IgD-negative memory B cell (primary cell): ENCODE measurements at regions not wholly inside any gene's neighbourhood (a gene's known extent, or its start where the extent isn't known, plus 50 kb on each side); places are given as distances from the start of the nearest gene placed in this dataset.
"Not testable (repeated sequence)": the region's sequence is repeated elsewhere in the genome, so short reads cannot be mapped to it uniquely, and the experiment has no call there.

ENCODE experiments used
- H3K27ac Mint-ChIP-seq, 3 donors: one replicate each; pipeline ENCODE4 v1.8.0; 2020 to 2022; ENCODE audit warnings: mild to moderate bottlenecking in 3 of 3, mixed read lengths in 3 of 3, moderate library complexity in 1 of 3
- H3K27me3 Mint-ChIP-seq: one replicate; pipeline ENCODE4 v1.8.0; 2021; ENCODE audit warnings: mixed read lengths
- H3K36me3 Mint-ChIP-seq: one replicate; pipeline ENCODE4 v1.8.0; 2020; ENCODE audit warnings: mild to moderate bottlenecking, mixed read lengths
- H3K4me1 Mint-ChIP-seq, 3 donors: one replicate each; pipeline ENCODE4 v1.8.0; 2020 to 2022; ENCODE audit warnings: mixed read lengths in 3 of 3, mild to moderate bottlenecking in 1 of 3
- H3K4me3 Mint-ChIP-seq, 4 donors: one replicate each; pipeline ENCODE4 v1.8.0; 2020 to 2022; ENCODE audit warnings: mild to moderate bottlenecking in 4 of 4, mixed read lengths in 4 of 4, moderate library complexity in 3 of 4
- H3K9me3 Mint-ChIP-seq, 3 donors: one replicate each; pipeline ENCODE4 v1.8.0; 2020 to 2021; ENCODE audit warnings: mixed read lengths in 3 of 3, mild to moderate bottlenecking in 1 of 3

DNA sequence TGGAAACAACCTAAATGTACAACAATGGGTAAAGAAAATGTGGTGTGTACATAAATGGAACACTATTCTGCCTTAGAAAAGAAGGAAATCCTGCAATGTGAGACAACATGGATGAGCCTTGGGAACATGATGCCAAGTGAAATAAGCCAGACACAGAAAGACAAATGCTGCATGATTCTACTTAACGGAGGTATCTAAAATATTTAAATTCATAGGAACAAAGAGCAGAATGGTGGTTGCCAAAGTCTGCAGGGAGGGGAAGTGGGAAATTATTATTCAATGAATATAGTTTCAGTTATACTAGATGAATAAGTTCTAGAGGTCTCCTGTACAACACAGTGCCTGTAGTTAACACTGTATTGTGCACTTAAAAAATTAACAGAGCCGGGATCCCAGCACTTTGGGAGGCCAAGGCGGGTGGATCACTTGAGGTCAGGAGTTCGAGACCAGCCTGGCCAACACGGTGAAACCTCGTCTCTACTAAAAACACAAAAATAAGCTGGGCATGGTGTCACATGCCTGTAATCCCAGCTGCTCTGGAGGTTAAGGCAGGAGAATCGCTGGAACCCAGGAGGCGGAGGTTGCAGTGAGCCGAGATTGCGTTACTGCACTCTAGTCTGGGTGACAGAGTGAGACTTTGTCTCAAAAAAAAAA, 71.4 kb upstream of the SNX9 start:
- Mint-ChIP-seq H3K9me3 (peaks cover 0 to 3% (median 2%) of the 10 kb centered on the region in 3 donors), H3K4me1 (peaks cover 9 to 22% (median 16%) of the 10 kb centered on the region in 3 donors), H3K27me3 (peaks cover 14% of the 10 kb centered on the region), H3K27ac (no peak overlapping the region), H3K4me3 (no peak overlapping the region), H3K36me3 (no peaks in the 10 kb centered on the region)

DNA sequence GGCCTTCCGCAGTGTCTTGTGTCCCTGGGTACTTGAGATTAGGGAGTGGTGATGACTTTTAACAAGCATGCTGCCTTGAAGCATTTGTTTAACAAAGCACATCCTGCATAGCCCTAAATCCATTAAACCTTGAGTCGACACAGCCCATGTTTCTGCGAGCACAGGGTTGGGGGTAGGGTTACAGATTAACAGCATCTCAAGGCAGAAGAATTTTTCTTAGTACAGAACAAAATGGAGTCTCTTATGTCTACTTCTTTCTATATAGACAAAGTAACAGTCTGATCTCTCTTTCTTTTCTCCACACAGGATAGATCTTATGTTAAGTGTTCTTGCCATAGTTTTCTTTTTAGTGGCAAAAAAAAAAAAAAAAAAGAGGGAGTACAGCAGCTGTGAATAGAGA, 70.2 kb upstream of the SNX9 start:
- peaks cover 9 to 25% (median 19%) of the 10 kb centered on the region in 3 donors for H3K4me1 Mint-ChIP-seq
- H3K27ac Mint-ChIP-seq: peak overlapping the region in 2 of 3 donors; percentile 28 to 31
- H3K4me3 Mint-ChIP-seq, H3K36me3 Mint-ChIP-seq, H3K9me3 Mint-ChIP-seq: not testable (repeated sequence)
- H3K27me3 Mint-ChIP-seq: peaks cover 12% of the 10 kb centered on the region

DNA sequence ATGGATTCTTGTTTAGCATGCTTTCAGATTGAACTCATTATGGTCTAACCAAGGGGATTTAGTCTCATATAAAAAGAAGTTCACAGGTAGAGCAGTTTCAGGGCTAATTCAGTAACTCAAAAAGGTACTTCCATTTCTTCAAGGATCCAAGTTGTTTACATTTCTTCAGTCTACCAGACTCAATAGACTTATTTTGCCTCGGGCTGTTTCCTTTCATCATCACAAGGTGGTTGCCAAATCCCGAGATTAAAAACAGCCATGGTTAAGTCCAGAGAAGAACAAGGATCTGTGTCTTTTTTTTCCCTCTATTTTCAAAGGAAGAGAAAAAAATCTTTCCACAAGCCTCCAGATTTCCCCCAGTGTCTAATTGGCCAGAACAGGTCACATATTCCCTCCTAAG, 69.8 kb upstream of the SNX9 start:
- Mint-ChIP-seq H3K4me3 (no peak overlapping the region), H3K9me3 (peaks cover 0 to 3% (median 2%) of the 10 kb centered on the region in 3 donors), H3K27me3 (peaks cover 12% of the 10 kb centered on the region), H3K36me3 (no peaks in the 10 kb centered on the region), H3K4me1 (peaks cover 12 to 29% (median 20%) of the 10 kb centered on the region in 3 donors), H3K27ac (peak overlapping the region in 1 of 3 donors; percentile 31)

DNA sequence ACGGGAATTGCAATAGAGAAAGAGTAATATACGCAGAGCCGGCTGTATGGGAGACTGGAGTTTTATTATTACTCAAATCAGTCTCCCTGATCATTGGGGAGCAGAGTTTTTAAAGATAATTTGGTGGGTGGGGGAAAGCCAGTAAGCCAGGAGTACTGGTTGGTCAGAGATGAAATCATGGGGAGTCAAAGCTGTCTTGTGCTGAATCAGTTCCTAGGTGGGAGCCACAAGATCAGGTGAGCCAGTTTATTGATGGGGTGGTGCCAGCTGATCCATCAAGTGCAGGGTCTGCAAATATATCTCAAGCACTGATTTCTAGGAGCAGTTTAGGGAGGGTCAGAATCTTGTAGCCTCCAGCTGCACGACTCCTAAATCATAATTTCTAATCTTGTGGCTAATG, 69.2 kb upstream of the SNX9 start:
- H3K27ac Mint-ChIP-seq, H3K36me3 Mint-ChIP-seq, H3K9me3 Mint-ChIP-seq: not testable (repeated sequence)
- Mint-ChIP-seq H3K27me3 (peaks cover 12% of the 10 kb centered on the region), H3K4me3 (peak overlapping the region in 1 of 4 donors; percentile 37), H3K4me1 (peaks cover 14 to 32% (median 23%) of the 10 kb centered on the region in 3 donors)

DNA sequence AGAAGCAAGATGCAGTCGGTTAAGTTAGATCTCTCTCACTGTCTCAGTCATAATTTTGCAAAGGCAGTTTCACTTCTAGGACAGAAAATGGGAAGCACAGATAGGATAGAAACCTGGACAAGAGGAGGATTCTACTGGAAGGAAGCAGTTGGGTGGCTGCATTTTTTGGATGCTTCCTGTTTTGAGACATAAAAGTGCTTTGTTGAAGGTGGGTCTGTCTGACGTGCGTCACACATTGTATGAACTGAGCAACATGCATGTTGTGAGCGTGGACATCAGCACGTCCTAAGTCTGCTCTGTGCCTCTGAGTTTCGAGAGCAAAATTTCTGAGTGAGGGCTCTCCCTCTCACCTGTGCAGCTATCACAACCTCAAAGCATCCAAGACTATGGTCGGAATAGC, 68.7 kb upstream of the SNX9 start:
- H3K27ac Mint-ChIP-seq: peak overlapping the region in 1 of 3 donors; percentile 90
- peaks cover 12% of the 10 kb centered on the region for H3K27me3 Mint-ChIP-seq
- no peak overlapping the region for H3K4me3 Mint-ChIP-seq
- peaks cover 0 to 3% (median 2%) of the 10 kb centered on the region in 3 donors for H3K9me3 Mint-ChIP-seq
- H3K36me3 Mint-ChIP-seq: peaks cover 2% of the 10 kb centered on the region
- peaks cover 14 to 29% (median 21%) of the 10 kb centered on the region in 3 donors for H3K4me1 Mint-ChIP-seq

DNA sequence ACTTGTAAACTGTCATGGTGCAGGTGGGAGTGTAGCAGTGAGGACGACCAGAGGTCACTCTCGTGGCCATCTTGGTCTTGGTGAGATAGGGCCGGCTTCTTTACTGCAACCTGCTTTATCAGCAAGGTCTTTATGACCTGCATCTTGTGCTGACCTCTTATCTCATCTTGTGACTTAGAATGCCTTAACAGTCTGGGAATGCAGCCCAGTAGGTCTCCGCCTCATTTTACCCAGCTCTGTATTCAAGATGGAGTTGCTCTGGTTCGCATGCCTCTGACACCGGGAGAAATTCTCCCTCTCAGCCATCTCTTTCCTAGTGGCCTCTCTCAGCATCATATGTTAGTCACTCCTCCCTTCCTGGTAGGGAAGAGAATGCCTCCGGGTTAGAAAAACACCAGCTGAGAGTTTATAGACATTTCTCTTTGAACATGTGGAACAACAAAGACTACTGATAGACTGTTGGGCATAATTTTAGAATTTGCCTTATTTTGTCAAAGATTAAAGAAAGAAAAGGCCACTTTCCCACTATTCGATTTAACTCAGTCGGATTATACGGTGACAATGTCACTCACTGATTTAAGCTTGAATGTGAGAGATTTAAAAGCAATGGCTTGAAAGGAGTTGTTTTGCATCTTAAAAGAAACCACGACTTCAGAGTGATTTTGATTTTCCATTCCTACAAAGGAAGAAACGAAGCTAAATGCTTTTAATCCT, 67.9 kb upstream of the SNX9 start:
- Mint-ChIP-seq H3K27me3 (peaks cover 12% of the 10 kb centered on the region), H3K27ac (no peak overlapping the region), H3K4me3 (no peak overlapping the region), H3K36me3 (peaks cover 2% of the 10 kb centered on the region), H3K9me3 (peaks cover 0 to 3% (median 2%) of the 10 kb centered on the region in 3 donors), H3K4me1 (peaks cover 13 to 29% (median 21%) of the 10 kb centered on the region in 3 donors)

DNA sequence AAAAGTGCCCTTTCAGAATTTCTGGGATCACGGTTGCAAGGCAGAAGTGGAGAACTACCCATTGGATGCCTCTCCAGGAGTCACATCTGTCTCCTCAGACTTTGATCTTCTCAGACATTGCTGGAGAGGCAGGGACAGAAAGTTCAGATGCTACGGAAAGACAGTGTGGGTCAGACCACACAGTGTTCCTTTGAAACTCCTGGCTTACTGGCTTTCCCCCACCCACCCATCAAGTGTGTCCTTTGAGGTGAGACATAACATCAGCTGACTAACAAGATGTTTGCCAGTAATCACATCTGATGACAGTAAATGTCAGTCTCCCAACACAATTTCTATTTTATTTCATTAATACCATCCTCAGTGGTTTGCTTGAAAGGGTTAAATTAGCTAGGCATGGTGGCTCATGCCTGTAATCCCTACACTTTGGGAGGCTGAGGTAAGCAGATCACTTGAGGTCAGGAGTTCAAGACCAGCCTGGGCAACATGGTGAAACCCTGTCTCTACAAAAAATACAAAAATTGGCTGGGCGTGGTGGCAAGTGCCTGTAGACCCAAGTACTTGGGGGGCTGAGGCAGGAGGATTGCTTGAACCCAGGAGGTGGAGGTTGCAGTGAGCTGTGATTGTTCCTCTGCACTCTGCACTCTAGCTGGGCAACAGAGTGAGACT, 67.2 kb upstream of the SNX9 start:
- H3K4me1 Mint-ChIP-seq: peaks cover 9 to 29% (median 25%) of the 10 kb centered on the region in 3 donors
- peaks cover 0 to 3% (median 1%) of the 10 kb centered on the region in 3 donors for H3K9me3 Mint-ChIP-seq
- H3K27me3 Mint-ChIP-seq: peaks cover 12% of the 10 kb centered on the region
- H3K4me3 Mint-ChIP-seq: peak overlapping the region in 1 of 4 donors; percentile 65
- H3K27ac Mint-ChIP-seq: peak overlapping the region in 1 of 3 donors; percentile 67
- peaks cover 2% of the 10 kb centered on the region for H3K36me3 Mint-ChIP-seq

DNA sequence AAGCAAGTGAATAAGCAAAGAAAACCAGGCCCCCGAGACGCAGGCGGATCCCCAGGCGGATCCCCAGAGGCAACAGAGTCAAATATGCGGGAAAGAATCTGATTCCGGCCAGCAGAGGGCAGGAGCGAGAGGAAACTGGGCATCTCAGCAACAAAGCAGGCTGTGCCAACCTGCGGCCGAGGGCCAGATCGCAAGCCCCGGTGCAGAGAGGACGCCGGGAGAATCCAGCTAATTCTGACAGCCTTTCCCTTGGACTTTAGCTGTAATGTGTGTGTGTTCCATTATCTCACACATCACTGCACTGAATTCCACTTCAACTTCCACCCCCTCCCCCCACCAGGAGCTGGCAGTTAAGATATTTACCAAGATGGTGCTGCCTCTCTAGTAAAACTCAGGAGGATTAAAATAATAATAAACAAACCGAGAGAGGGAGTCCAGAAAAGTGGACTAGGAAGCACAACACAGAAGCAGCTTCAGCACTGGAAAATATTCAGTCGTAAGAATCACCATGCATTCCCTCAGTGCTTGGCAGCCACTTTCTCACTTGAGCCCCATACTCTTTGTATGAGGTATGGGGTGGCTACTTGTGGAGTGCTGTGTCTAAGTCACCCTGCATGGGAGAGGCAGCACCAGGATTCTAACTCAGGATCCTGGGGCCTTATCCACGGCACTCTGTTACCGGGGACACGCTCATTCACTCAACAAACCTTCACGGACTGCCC, 66.2 kb upstream of the SNX9 start:
- Mint-ChIP-seq H3K27me3 (peaks cover 10% of the 10 kb centered on the region), H3K4me3 (peak overlapping the region; percentile 23 to 79 (median 54)), H3K9me3 (no peaks in the 10 kb centered on the region), H3K4me1 (peaks cover 15 to 33% (median 33%) of the 10 kb centered on the region in 3 donors), H3K36me3 (peaks cover 2% of the 10 kb centered on the region), H3K27ac (peak overlapping the region; percentile 6 to 71 (median 43))

DNA sequence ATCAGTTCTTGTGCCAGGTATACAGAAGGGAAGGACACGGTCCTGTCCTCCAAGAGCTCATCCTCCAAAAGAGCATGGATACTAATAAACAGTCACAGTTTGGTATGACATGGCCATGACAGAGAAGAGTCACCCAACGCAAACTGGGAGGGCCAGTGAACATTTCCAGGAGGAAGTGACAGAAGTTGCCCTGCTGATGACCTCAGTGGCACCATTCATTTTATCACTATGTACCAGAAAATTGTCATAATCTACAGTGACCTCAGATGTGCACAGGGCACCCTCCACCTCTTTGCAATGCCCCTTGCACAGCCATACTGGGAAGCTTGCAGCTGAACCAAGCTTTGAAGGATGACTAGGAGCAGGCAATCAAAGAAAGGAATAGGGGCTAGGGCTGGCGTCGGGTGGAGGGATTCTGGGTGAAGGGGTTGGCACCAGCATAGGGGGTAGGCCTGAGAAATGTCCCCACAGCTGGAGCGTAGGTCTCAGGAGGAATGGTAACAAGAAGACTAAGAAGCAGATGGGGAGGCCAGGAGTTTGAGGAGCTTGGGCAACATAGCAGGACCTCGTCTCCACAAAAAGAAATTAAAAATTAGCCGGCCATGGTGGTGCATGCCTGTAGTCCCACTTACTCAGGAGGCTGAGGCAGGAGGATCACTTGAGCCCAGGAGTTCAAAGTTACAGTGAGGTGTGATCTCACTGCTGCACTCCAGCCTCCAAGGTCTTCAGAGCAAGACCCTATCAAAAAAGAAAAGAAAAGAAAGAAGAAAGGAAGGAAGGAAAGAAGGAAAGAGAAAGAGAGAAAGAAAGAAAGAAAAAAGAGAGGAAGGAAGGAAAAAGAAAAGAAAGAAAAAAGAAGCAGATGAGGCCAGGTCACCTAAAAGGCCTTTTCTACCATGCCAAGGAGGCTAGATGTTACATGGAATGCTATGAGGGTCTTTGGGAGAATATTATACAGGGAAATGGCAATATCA, 65.3 kb upstream of the SNX9 start:
- Mint-ChIP-seq H3K9me3 (no peaks in the 10 kb centered on the region), H3K27ac (peak overlapping the region in 1 of 3 donors; percentile 71), H3K4me3 (peak overlapping the region in 1 of 4 donors; percentile 47), H3K4me1 (peaks cover 20 to 41% (median 41%) of the 10 kb centered on the region in 3 donors), H3K36me3 (peaks cover 2% of the 10 kb centered on the region), H3K27me3 (peaks cover 5% of the 10 kb centered on the region)

DNA sequence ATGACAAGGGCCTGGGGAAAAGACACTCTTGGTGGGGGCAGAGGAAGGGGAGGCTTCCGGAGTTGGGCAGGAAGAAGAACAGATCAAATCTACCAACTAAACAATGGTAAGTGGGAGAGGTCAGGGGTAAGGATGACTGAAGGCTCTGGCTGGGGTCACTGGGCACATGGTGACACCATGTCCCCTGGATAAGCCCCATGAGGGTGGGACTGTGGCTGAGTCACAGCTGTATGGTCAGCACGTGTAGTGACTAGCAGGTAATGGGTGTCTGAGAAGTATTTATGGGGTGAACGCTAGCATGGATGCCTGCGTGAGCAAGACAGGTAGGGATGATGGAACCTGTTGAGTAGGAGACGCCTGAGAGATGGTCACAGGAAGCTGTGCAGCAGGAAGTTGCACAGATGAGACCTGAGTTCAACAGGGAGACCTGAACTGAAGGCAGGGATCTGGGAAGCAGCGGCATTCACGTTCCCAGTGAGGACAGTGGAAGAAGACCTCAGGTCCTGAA, 64.5 kb upstream of the SNX9 start:
- Mint-ChIP-seq H3K27me3 (peaks cover 6% of the 10 kb centered on the region), H3K4me3 (peak overlapping the region in 1 of 4 donors; percentile 21), H3K4me1 (peaks cover 25 to 50% (median 47%) of the 10 kb centered on the region in 3 donors), H3K9me3 (no peaks in the 10 kb centered on the region), H3K27ac (peak overlapping the region in 1 of 3 donors; percentile 84), H3K36me3 (peaks cover 2% of the 10 kb centered on the region)

DNA sequence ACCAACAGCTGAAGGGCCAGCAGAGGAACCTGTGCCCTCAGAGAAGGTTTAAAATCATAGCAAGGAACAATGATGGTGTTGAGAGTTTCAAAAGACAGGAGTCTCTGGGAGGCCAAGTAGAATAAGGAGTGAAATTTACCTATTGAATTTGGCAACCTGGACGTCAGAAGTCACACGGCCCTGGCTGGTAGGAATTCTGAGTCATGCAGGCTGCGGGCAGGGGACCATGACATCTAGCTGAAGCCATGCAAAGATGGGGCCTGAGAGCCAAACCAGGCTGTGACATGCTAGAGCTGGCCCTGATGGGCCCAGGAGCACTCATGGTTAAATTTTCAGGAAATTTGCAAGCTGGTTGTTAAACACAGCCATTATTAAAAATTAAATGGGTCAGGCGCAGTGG, 64.0 kb upstream of the SNX9 start:
- peak overlapping the region in 1 of 4 donors; percentile 10 for H3K4me3 Mint-ChIP-seq
- H3K4me1 Mint-ChIP-seq: peaks cover 29 to 54% (median 51%) of the 10 kb centered on the region in 3 donors
- peaks cover 6% of the 10 kb centered on the region for H3K27me3 Mint-ChIP-seq
- H3K36me3 Mint-ChIP-seq: peaks cover 2% of the 10 kb centered on the region
- H3K9me3 Mint-ChIP-seq: no peaks in the 10 kb centered on the region
- H3K27ac Mint-ChIP-seq: peak overlapping the region in 1 of 3 donors; percentile 84

DNA sequence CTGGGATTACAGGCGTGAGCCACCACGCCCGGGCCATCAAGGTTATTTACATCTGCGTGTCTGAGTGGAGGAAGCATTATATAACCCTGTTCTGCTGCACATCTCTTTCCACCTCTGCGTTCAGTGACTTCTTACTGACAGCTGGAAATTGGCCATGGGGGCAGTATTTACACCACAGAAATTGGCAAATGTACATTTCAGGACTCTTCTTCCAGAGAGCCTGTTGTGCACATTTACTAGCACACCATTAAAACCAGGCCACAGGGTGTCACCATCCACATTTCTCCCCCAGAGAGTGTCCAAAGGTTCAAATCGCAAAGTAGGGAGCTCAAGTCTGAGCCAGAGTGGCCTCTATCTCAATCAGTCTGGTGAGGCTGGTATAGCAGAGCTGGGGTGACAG, 62.9 kb upstream of the SNX9 start:
- H3K4me3 Mint-ChIP-seq: no peak overlapping the region
- H3K4me1 Mint-ChIP-seq: peaks cover 34 to 62% (median 62%) of the 10 kb centered on the region in 3 donors
- no peak overlapping the region for H3K27ac Mint-ChIP-seq
- peaks cover 2% of the 10 kb centered on the region for H3K36me3 Mint-ChIP-seq
- H3K9me3 Mint-ChIP-seq: no peaks in the 10 kb centered on the region
- peaks cover 3% of the 10 kb centered on the region for H3K27me3 Mint-ChIP-seq

DNA sequence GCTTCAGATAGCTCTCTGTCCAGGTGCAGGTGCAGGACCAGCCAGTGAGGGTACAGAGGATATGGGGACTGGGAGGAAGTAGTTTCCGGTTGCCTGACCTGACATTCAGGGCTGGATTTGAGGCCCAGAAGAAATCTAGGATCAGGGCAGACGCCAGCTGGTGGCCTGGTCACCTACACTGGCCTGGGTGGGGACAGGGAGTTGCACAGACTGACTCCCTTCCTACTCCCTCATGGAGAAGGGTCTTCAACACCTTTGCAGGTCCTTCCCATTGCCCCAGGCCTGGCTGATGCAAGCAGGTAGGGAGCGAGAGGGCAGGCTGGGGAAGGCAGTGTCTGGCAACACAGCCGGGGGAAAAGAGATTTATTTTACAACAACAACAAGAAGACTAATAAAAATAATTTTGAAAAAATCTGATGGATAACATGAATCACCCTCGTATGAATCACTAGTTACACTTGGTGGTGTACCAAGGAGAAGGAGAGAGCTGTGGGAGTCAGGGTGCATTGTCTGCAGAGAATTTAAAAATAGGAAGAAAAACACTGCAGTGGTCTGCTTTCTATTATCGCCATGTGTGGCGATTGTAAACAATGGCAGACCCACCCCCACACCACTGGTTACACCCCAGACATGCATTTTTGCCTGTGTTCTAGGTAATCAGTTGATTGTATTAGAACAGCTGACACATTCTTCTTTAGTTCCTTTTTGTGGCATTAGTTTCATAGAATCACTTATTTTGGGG, 62.3 kb upstream of the SNX9 start:
- H3K4me1 Mint-ChIP-seq: peaks cover 34 to 65% (median 62%) of the 10 kb centered on the region in 3 donors
- no peaks in the 10 kb centered on the region for H3K9me3 Mint-ChIP-seq
- peak overlapping the region in 3 of 4 donors; percentile 2 to 21 (median 19) for H3K4me3 Mint-ChIP-seq
- H3K27me3 Mint-ChIP-seq: peaks cover 3% of the 10 kb centered on the region
- peaks cover 2% of the 10 kb centered on the region for H3K36me3 Mint-ChIP-seq
- peak overlapping the region in 2 of 3 donors; percentile 7 to 97 for H3K27ac Mint-ChIP-seq
